ENCODE measurements at regions not wholly inside any gene's neighbourhood (a gene's known extent, or its start where the extent isn't known, plus 50 kb on each side); places are given as distances from the start of the nearest gene placed in this dataset.

DNA sequence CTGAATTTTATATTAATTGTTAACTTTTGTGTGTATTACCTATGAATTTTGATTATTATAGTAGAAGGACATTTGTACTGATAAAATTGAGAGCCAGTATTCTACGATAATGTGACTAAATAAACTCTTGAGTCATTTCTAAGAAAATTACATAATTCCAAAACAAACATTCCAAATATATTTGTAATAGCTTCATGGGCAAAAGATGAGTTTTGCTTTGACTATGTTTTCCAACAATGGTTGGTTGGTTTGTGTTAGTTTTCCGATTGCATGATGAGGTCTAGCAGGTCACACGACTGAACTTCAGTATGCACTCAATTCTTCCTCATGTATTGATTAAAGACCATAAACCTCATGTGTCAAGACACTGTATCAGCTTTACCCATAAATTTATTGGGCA lies 71.7 kb upstream of the WDR75 start:
- DNase-seq (ENCODE audit: low read depth), result no peak

- DNase-seq (ENCODE audit: low read depth), result no peak
Measured at GRCh38 chr2:189370719-189371118, 70.6 kb upstream of the WDR75 start.

DNA sequence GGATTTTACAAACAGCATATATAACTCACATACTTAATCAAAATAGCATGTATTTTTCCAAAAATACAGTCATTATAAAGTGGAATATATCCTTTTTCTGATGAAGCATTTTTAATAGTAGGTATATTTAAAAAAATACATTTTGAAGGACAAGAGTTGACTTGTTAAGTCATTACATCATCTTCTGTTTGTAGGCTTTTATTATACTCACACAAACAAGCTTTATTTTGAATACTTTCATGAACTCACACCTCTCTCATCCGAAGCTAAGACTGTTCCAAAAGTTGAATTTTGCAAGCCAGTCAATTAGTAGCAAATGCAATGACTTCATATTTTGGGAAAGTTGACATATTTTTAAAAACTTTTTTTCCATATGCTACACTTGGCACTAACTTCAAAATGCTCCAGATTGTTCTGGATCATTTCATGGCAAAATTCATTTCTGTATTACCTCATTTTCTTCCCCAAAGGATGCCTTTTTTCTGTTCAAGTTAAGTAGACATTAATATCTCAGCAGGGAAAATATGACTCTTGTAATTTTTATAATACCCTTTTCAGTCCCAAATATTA lies 68.5 kb upstream of the WDR75 start:
- no peak for DNase-seq (ENCODE audit: low read depth)

DNA sequence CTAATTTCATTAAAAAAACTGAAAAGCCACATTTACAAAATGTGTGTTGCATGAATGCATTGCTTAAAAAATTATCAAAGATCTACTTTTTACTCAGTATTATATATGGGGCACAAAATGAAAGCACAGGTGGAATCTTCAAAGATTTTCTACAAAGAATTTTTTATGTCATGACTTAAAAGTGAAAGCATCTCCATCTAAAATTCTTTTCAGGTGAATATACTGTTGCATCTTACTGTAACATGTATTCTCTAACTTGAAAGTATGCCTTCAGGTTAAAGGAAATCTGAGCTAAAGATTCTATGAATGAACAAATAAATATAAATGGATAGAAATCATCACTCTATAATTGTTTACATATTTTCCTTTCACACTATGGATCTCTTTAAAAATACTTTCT lies 66.8 kb upstream of the WDR75 start:
- no peak for DNase-seq (ENCODE audit: low read depth)

DNA sequence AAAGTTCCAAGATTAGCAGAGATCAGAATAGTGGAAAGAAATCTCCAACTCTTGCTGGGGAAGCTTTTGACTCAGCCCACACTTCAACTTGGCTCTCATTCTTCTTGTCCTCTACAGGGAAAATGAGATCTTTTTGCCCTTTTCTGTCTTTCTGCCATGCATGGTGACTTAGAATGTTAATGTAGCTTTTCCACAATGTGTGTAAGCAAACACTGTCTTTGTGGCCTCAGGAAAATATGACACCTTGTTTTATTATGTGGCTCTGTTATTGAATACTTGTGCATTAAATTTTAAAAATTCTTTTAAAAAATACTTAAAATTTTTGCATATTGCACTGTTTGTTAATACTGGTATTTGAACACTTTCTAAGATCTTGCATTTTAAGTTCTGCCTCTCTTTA lies 65.4 kb upstream of the WDR75 start:
- no peak for DNase-seq (ENCODE audit: low read depth)

DNA sequence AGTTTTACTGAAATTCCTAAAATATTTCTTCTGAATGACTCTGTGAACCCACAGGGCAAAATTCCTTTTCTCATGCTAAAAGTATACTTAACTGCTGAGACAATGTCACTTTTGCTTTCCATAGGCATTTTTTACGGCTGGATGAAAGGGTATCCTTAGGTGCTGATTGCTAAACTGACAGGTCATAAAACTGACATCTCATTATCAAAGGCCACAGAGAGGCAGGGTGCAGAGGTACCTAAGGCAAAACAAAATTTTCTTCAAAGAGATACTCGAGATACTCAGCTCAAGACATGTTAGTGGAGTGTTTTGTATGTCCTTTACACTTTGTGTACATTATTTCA lies 62.0 kb upstream of the WDR75 start:
- DNase-seq (ENCODE audit: low read depth), result no peak

DNA sequence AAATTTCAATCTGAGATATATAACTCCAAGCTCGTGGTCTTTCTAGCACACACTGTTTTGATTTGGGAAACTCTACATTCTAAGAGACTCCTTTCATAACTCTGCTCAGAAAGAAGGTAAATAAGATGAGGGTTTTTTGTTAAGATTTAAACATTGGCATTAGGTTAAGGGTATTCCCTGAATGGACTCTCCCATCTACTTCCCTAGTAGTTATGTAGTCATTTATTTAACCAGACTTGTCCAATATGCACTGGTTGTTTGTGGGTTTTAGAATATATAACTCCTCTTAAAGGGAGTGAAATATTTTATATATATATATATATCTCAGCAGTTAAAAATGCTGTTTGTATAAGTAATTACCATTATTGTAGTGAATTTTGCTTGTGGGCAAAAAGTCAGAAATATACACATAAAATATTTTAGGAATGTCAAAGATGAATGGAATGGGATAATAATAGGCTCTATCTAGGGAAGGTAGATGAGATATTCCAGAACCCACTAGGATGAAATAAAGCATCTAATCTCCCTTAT lies 61.5 kb upstream of the WDR75 start:
- no peak for DNase-seq (ENCODE audit: low read depth)

- DNase-seq (ENCODE audit: low read depth), result no peak
Measured at GRCh38 chr2:189382668-189383067, 58.6 kb upstream of the WDR75 start.

DNA sequence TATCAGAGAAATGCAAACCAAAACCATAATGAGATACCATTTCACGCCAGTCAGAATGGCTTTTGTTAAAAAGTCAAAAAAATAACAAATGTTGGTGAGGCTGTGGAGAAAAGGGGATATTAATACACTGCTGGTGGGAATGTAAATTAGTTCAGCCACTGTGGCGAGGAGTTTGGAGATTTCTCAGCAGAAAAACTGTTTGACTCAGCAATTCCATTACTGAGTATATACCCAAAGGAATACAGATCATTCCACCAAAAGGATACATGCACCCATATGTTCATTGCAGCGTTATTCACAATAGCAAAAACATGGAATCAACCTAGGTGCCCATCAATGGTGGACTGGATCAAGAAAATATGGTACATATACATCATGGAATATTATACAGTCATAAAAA lies 54.5 kb upstream of the WDR75 start:
- DNase-seq (ENCODE audit: low read depth), result no peak

GRCh38 chr2:189391201-189391600 lies 50.1 kb upstream of the WDR75 start:
- no peak for DNase-seq (ENCODE audit: low read depth)

Data from activated T-helper 1 cell treated with Interleukin-2 at 50 U/mL for 16 hours (primary cell).